ENCODE measurements at regions not wholly inside any gene's neighbourhood (a gene's known extent, or its start where the extent isn't known, plus 50 kb on each side); places are given as distances from the start of the nearest gene placed in this dataset.

DNA sequence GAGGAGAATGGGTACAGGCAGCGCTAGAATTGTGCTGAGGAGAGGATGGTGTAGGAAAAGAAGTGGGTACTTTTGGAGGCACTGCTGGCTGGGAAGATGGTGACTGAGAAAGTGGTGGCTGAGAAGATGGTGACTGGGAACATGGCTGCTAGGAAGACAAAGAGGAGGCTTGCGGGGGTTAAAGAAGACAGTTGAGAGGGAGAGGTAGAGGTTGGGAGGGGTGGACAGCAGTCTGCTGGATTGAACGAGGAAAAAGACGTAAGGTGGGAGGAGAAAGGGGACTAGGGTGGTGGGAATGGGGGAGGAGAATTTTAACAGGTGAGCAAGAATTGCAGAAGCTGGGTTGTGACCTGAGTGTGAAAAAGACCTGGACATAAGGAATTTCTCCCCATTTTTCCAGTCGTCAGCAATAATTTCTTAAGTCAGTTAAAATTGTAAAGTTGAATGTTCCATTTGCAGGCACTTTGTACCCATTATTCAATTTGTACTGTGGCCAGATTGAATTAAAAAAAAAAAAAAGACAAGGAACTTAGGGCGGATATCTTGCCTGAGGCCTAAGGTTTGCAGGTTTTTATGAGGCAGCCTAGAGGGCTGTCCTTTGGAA lies 2450.0 kb downstream of the TP53TG3F start:
- Histone ChIP-seq H3K27me3 (ENCODE audit: insufficient read depth, low read length) (no peaks in the 10 kb centered on the region), H3K9ac (ENCODE audit: low read length) (no peak overlapping the region), H3K9me3 (ENCODE audit: insufficient read depth, low read depth, low read length) (peaks cover 9% of the 10 kb centered on the region), H2AFZ (ENCODE audit: low read depth, low read length) (no peak overlapping the region), H3K4me2 (ENCODE audit: low read length) (no peak overlapping the region), H3K27ac (ENCODE audit: low read depth, low read length) (no peak overlapping the region), H3K79me2 (ENCODE audit: insufficient read depth, low read length) (no peaks in the 10 kb centered on the region), H3K36me3 (ENCODE audit: insufficient read depth, low read length) (no peaks in the 10 kb centered on the region), H4K20me1 (ENCODE audit: insufficient read depth, low read length) (no peaks in the 10 kb centered on the region), H3K4me1 (ENCODE audit: insufficient read depth, low read length) (no peaks in the 10 kb centered on the region), H3K4me3 (ENCODE audit: insufficient read depth, low read depth, low read length) (no peak overlapping the region)
- DNase-seq (ENCODE audit: low read depth) (no peak), FAIRE-seq (no peak)
- TF ChIP-seq, protein P1, sequence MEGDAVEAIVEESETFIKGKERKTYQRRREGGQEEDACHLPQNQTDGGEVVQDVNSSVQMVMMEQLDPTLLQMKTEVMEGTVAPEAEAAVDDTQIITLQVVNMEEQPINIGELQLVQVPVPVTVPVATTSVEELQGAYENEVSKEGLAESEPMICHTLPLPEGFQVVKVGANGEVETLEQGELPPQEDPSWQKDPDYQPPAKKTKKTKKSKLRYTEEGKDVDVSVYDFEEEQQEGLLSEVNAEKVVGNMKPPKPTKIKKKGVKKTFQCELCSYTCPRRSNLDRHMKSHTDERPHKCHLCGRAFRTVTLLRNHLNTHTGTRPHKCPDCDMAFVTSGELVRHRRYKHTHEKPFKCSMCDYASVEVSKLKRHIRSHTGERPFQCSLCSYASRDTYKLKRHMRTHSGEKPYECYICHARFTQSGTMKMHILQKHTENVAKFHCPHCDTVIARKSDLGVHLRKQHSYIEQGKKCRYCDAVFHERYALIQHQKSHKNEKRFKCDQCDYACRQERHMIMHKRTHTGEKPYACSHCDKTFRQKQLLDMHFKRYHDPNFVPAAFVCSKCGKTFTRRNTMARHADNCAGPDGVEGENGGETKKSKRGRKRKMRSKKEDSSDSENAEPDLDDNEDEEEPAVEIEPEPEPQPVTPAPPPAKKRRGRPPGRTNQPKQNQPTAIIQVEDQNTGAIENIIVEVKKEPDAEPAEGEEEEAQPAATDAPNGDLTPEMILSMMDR (IDR thresholded peaks at IDR 0.05; ENCODE audit: insufficient read depth, low read depth, low read length): no peak
- no peak for TF ChIP-seq EZH2 (IDR thresholded peaks at IDR 0.05; ENCODE audit: insufficient read depth, low read length)
- Mint-ChIP-seq H3K4me3 (ENCODE audit: unreplicated experiment) (no peak overlapping the region), H3K27me3 (ENCODE audit: low read depth, unreplicated experiment) (no peaks in the 10 kb centered on the region), H3K27ac (ENCODE audit: unreplicated experiment) (no peak overlapping the region), H3K9me3 (ENCODE audit: unreplicated experiment) (peaks cover 12% of the 10 kb centered on the region), H3K36me3 (ENCODE audit: low read depth, unreplicated experiment) (no peaks in the 10 kb centered on the region), H3K4me1 (ENCODE audit: low read depth, unreplicated experiment) (no peaks in the 10 kb centered on the region)

DNA sequence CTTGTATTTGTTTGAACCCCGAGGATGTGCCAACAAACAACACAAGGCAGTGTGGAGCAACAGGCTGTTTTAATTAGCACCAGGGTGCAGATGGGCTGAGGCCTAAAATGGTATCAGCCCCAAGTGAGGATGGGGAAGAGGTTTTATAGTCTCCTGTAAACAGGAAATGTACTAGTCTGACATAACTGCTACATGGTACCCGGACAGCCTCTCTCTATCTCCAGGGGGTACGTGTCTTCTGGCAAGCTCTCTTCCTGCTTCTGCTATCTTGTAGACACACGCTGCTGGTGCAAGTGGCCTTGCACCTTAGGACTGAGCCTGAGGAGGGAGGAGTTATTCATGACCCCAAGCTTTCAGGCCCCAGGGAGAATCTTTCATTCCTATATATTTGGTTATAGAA lies 2451.0 kb downstream of the TP53TG3F start:
- H3K27ac ChIP-seq (ENCODE audit: low read depth, low read length): no peak overlapping the region
- peaks cover 12% of the 10 kb centered on the region for H3K9me3 Mint-ChIP-seq (ENCODE audit: unreplicated experiment)
- H3K4me1 ChIP-seq (ENCODE audit: insufficient read depth, low read length): no peaks in the 10 kb centered on the region
- no peaks in the 10 kb centered on the region for H3K27me3 Mint-ChIP-seq (ENCODE audit: low read depth, unreplicated experiment)
- no peak overlapping the region for H2AFZ ChIP-seq (ENCODE audit: low read depth, low read length)
- no peak for TF ChIP-seq EZH2 (IDR thresholded peaks at IDR 0.05; ENCODE audit: insufficient read depth, low read length)
- TF ChIP-seq, protein P1 (IDR thresholded peaks at IDR 0.05; ENCODE audit: insufficient read depth, low read depth, low read length): no peak
- H3K4me3 ChIP-seq (ENCODE audit: insufficient read depth, low read depth, low read length): no peak overlapping the region
- no peaks in the 10 kb centered on the region for H3K36me3 Mint-ChIP-seq (ENCODE audit: low read depth, unreplicated experiment)
- no peaks in the 10 kb centered on the region for H3K79me2 ChIP-seq (ENCODE audit: insufficient read depth, low read length)
- DNase-seq (ENCODE audit: low read depth): no peak
- H3K4me2 ChIP-seq (ENCODE audit: low read length): no peak overlapping the region
- no peaks in the 10 kb centered on the region for H3K36me3 ChIP-seq (ENCODE audit: insufficient read depth, low read length)
- no peak for FAIRE-seq
- no peak overlapping the region for H3K27ac Mint-ChIP-seq (ENCODE audit: unreplicated experiment)
- H3K27me3 ChIP-seq (ENCODE audit: insufficient read depth, low read length): no peaks in the 10 kb centered on the region
- peaks cover 9% of the 10 kb centered on the region for H3K9me3 ChIP-seq (ENCODE audit: insufficient read depth, low read depth, low read length)
- no peak overlapping the region for H3K4me3 Mint-ChIP-seq (ENCODE audit: unreplicated experiment)
- no peak overlapping the region for H3K9ac ChIP-seq (ENCODE audit: low read length)
- H4K20me1 ChIP-seq (ENCODE audit: insufficient read depth, low read length): no peaks in the 10 kb centered on the region
- H3K4me1 Mint-ChIP-seq (ENCODE audit: low read depth, unreplicated experiment): no peaks in the 10 kb centered on the region

DNA sequence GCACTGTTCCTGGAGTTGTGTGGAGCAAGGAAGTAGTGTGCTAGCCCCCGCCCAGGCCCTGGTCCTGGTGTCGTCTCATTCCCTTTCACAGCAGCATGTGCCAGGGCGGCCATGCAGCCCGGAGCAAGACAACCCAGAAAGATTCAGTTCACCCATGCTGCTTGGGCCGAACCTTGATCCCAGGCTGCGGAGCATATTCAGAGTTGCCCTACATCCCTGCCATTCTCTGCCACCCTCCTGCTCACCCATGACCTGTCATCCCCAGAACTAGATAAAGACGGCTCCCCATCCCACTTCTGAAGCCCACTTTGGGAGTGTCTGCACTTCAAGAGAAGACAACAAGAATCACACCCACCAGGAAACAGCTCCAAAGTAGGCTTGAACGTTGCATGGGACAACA lies 2452.5 kb downstream of the TP53TG3F start:
- no peak overlapping the region for H3K4me2 ChIP-seq (ENCODE audit: low read length)
- Mint-ChIP-seq H3K27me3 (ENCODE audit: low read depth, unreplicated experiment) (no peaks in the 10 kb centered on the region), H3K4me1 (ENCODE audit: low read depth, unreplicated experiment) (no peaks in the 10 kb centered on the region), H3K9me3 (ENCODE audit: unreplicated experiment) (peaks cover 12% of the 10 kb centered on the region), H3K4me3 (ENCODE audit: unreplicated experiment) (no peak overlapping the region), H3K36me3 (ENCODE audit: low read depth, unreplicated experiment) (no peaks in the 10 kb centered on the region), H3K27ac (ENCODE audit: unreplicated experiment) (no peak overlapping the region)
- no peak overlapping the region for H3K9ac ChIP-seq (ENCODE audit: low read length)
- H3K9me3 ChIP-seq (ENCODE audit: insufficient read depth, low read depth, low read length): peaks cover 9% of the 10 kb centered on the region
- no peak overlapping the region for H3K4me3 ChIP-seq (ENCODE audit: insufficient read depth, low read depth, low read length)
- FAIRE-seq (no peak), DNase-seq (ENCODE audit: low read depth) (no peak)
- H2AFZ ChIP-seq (ENCODE audit: low read depth, low read length): no peak overlapping the region
- H3K36me3 ChIP-seq (ENCODE audit: insufficient read depth, low read length): no peaks in the 10 kb centered on the region
- no peaks in the 10 kb centered on the region for H4K20me1 ChIP-seq (ENCODE audit: insufficient read depth, low read length)
- H3K4me1 ChIP-seq (ENCODE audit: insufficient read depth, low read length): no peaks in the 10 kb centered on the region
- H3K27ac ChIP-seq (ENCODE audit: low read depth, low read length): no peak overlapping the region
- H3K27me3 ChIP-seq (ENCODE audit: insufficient read depth, low read length): no peaks in the 10 kb centered on the region
- H3K79me2 ChIP-seq (ENCODE audit: insufficient read depth, low read length): no peaks in the 10 kb centered on the region
- TF ChIP-seq EZH2 (IDR thresholded peaks at IDR 0.05; ENCODE audit: insufficient read depth, low read length): no peak
- TF ChIP-seq, protein P1 (IDR thresholded peaks at IDR 0.05; ENCODE audit: insufficient read depth, low read depth, low read length): no peak

Measured in astrocyte (in vitro differentiated cells and primary cell).